Hematopoietic multipotent progenitor cell treated with erythropoietin and hydrocortisone succinate and interleukin-3 and kit ligand, for 15 days (in vitro differentiated cells): ENCODE measurements at regions not wholly inside any gene's neighbourhood (a gene's known extent, or its start where the extent isn't known, plus 50 kb on each side); places are given as distances from the start of the nearest gene placed in this dataset.

Experiments
- DNase-seq: peaks from one replicate; pipeline ENCODE4 v3.0.0-alpha.2; 2015; ENCODE audit warnings: low spot score

DNA sequence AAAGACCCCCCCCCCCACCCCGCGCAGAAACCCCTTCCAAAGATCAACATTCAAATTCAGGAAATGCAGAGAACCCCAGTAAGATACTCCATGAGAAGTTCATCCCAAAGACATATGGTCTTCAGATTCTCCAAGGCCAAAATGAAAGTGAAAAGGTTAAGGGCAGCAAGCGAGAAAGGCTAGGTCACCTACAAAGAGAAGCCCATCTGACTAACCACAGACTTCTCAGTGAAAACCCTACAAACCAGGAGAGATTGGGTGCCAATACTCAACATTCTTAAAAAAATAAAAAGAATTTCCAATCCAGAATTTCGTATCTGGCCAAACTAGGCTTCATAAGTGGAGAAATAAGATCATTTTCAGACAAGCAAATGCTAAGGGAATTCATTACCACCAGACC lies 175.2 kb downstream of the RND3 start:
- no peak for DNase-seq

DNA sequence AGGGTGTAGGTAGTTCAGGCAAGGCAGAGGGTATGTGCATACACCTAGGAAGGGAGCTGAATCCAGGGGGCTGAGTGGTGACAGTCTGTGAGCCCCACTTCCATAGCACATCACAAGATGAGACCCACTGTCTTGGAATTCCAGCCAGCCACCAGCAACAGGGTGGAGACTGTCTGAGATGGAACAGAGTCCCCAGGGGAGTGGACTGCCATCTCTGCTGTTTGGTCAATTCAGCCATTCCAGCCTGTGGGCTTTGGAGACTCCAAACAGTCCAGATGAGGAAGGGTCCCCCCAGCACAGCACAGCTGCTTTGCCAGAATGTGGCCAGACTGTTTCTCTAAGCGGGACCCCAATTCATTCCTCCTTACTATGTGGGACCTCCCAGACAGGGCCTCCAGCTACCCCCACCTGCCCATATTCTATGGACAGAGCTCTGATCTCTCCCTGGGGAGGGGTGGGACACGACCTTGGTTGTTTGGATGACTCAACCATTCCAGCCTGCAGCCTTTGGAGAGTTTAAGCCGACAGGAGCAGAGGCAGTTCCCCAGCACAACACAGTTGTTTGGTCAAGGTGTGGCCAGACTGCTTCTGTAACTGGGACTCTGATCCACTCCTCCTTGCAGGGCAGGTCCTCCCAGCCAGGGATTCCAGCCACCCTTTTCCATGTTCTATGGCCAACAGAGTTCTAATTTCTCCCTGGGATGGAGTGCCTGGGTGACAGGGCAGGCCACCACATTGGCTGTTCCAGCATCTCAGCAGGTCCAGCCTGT lies 178.0 kb downstream of the RND3 start:
- no peak for DNase-seq

DNA sequence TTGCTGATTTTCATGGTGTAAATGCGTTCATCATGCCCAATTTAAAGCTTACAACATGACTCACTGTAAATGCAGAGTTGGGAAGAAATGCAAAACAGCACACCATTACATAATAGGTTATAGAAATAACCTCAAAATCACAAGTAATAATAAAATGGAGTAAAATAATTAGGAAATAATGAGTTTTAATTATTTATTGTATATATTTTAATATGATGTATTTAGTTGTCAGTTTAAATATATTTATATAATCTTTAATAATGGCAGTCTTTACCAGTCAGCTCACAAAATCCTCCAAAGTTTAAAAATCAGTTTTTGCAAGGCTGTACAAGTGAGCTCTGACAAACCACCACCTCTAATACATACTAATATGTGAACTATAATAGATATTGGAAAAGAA lies 180.2 kb downstream of the RND3 start:
- DNase-seq, result no peak

DNA sequence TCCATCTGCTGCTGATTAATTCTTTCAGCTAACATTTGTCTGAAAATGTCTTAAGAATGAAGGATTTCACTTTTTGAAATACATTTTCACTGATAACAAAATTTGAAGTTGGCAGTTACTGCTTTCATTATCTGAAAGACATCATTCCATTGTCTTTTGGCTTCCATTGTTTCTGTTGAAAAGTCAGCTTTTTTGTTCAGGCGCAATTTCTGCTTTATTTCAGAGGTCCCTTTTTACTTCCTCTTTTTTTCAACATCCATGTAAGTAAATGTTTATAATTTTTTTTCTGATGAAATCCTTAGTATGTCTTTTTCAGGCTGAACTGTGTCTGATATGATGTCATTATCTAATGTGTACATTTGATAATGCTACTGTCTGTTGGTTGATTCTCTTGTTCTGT lies 184.2 kb downstream of the RND3 start:
- no peak for DNase-seq

DNA sequence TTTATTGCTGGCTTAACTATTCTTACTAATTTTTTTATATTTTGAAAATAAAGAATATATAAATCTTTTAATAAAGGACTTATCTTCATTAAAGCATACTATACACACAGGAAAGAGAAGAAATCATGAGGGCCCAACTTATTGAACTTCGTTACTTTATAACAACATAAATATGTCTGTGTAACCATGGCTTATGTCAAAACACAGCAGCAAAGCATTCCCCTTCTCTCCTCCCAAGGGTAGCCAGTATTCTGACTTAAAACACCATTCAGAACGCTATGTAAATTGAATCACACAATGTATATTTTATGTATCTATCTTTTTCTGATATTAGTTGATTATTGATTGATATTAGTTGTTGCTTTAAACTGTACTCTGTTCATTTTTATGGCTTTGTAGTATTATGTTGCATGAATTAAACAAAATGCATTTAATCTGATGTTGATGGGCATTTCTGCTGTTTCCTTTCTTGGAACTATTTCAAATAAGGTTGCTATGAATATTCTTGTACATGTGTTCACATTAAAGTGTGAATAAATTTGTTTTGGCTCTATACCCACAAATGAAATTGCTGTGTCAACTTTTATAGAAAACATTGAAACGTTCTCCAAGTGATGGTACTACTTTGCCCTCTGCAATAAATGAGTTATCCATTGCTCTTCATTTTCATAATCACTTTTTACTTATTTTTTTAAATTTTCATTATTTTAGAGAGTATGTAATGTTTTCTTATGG lies 188.7 kb downstream of the RND3 start:
- DNase-seq, result no peak

DNA sequence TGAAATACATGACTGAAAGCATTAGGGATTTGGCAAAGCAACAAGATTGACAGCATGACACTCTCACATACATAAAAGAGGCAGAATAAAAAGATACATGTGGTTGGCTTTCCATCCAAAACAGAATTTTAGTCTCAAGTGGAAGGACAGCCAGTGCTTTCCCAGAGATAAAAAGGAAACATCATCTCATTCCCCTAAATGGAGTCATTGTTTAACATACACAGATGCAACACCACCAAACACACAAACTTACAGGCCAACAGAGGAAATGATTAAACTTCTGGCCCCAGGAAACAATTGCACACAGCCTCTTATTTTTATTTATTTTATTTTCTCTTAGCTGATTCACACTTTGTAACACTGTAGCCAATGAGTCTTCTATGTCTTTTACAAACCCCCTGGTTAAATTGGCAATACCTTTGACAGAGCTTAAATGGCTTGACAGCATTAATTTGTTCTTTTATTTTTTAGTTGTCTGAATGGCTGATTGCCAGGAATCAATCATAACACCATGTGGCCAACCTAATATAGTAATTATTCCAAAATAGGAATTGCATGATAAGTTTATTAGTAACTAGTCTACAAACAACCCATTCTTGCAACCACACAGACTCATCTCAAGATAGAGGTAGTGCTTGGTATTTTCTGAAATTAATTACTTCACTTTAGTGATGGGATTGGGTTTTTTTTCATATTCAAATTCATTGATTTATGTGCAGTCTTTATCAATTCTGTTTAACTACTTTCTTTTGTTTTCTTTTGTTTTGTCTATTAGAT lies 190.5 kb downstream of the RND3 start:
- DNase-seq, result no peak

DNA sequence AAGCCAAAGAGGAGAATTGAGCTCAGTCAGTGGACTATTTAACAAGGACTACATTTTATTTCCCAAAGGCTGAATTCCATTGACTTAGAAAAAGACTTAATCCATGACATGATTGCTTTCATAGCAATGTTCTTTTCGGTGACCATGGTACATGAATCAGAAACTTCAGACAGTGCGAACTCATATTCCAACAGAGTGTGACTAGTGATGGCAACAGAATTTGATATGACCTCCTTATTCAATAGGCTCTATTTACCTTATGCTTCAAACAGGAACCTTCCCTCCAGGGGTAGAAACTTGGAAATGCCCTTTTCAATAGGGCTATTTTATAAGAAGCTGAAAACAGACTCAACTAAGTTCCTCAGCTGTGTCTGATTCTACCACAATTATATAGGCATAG lies 191.9 kb downstream of the RND3 start:
- no peak for DNase-seq

DNA sequence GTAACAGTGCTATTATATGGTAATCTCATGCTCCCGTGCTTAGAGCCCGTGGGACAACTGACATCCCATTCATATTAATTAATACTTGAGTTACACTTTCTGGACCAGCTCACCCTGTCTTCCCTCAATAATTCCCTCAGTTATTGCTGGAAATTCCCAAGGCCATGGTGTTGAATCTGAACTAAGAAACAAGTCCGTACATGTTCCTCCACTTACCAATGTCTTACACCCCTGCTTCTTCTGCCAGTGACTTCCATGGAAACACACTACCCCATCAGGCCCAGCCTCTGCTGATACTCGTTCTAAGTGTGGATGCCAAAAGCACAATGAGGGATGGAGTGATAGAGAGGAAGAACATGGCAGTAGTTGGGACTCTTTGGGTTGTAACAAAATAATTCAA lies 193.7 kb downstream of the RND3 start:
- no peak for DNase-seq

DNA sequence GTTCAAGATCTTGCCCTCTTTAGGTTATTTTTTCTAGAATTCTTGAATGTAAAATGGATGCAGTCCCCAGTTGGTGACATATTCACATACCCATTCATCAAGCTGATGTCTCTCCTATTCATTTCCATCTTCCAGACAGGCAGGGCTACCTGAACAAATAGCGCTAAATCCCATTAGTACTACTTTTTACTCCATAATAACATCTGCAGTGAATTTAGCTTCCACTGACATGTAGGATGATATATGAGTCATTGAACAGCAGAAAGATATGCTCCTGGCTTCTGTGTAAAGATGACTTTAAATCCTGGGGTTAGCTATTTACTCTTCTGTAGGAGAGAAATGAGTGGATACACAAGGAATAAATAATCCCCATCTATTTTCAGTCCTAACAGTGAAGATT lies 194.7 kb downstream of the RND3 start:
- no peak for DNase-seq

DNA sequence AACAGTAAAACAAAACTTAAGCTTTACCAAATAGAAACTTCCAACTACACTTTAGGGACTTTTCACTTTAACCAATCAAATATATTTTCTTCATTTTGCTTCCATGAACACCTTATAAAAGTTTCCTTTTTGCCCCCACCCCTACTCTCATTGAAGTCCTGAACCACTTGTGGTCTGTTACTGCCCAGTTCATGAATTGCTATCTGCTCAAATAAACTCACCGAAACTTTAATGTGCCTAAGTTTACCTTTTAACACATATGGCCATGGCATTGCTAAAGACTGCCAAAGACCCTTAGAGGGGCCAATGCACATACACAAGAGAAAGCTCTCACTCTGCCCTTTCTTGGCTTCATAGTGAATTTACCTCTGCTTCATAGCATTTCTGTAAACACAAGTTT lies 195.3 kb downstream of the RND3 start:
- no peak for DNase-seq

DNA sequence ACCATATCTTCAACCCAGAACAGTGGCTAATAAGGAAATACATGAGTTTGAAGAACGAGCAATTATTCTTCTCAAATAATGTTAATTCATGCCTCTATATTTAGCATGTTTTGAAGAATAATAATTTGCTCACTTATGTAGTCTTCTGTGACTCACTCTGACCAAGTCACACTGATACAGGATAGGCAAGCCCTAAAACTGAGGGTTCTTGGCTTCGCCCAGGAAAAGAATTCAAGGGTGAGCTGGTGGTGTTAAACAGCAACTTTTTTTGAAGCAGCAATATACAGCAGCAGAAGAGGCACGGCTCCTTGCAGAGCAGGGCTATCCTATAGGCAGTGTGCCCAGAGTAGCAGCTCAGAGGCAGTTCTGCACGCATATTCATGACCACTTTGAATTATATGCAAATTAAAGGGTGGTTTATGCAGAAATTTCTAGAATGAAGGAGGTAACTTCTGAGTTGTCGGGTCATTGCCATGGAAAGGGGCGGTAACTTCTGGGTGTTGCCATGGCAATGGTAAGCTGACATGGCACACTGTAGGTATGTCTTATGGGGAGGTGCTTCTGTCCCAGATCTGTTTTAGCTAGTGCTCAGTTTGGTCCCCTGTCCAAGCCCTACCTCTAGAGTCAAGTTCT lies 200.6 kb downstream of the RND3 start:
- DNase-seq, result no peak

DNA sequence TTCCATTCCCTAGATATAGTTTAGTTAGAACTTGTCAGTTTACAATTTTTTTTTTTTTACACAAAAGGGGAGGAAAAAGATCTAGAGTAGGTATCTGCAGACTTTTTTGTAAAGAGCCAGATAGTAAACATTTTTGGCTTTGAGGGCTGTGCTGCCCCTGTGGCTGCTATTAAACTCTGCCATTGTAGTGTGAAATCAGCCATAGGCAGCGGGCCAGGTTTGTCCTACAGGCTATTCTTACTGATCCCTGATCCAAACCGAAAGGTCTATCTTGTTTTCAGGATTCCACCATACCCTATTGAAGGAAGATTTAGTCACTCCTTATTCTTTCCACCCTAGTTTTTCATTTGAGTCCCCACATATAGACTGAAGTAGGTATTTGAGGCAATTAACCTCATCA lies 203.4 kb downstream of the RND3 start:
- no peak for DNase-seq

DNA sequence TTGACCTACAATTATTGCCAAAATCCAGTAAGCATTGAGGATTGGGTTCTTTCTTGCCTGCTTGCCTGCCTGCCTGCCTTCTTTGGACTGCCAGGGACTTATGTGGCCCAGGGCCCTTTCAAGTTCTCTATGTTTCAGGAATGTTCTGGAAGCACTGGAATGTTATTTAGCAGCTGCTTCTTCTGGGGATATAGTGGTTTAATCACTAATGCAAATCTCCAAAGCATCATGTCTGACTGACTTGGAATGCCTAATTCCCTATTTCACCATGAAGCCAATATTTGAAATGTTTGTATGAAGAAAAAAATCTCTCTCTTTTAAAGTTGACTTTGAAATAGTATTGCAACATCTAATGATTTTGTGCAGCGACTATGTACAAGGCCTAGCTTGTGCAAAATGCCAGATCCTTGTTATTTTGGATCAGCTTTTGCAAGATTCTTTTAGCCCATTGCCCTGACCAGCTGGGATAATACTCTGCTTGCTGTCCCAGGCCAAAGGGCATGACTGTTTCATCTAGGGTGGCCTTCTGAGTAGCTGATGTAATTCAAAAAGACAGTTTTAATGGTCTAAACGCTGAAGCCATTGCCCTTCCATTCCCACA lies 204.6 kb downstream of the RND3 start:
- DNase-seq, result no peak

DNA sequence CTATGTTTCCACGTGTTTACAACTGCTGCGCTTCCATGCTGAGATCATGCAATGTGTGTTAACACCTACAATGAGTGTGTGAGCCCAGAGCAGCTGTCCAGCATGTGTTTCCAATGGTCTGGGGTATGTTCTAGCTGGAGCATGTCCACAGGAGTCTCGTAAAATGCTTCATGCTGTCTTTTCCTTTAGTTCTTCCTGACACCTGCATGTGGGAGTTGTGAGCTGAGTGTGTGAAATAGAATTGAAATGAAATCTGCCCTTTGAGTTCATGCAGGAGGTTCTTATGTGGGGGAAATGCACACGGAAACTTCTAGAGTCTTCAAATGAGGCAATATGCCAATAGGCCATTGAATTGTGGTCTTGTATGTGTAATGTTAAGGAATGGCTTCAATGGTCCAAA lies 205.1 kb downstream of the RND3 start:
- DNase-seq, result no peak

DNA sequence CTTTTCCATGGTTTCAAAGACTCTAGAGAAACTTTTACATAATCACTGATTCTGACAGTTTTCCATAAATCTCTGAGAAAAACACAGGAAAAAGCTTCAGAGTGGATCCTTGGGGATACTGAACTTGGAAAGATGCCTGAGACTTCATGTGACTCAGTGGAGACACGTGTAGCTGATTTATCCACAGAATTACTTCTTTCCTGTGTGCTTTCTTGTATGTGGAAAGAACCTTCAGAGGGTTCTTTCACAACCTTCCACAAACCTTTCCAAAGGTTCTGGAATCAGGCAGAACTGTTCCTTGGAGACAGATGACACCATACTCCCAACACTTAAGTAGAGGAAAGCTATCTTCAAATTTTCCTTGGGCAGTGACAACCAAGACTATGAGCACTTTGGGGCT lies 207.2 kb downstream of the RND3 start:
- no peak for DNase-seq

DNA sequence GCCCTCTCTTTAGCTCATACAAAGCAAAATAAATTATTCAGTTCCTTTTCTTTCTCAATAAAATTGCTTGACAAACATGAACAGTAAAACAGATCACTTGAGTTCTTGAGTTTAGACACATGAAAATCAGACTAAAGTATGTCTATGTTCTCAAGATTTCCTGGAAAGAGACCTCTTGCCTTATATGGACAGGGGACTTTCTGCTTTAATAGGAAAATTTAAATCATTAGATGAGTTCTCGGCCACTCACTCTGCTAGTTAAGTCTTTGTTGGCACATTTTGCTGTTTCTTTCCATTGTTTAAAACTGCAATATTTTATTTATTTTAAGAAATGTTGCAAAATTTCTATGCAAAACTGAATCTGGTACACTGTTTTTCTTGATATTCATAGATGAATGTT lies 207.8 kb downstream of the RND3 start:
- no peak for DNase-seq

DNA sequence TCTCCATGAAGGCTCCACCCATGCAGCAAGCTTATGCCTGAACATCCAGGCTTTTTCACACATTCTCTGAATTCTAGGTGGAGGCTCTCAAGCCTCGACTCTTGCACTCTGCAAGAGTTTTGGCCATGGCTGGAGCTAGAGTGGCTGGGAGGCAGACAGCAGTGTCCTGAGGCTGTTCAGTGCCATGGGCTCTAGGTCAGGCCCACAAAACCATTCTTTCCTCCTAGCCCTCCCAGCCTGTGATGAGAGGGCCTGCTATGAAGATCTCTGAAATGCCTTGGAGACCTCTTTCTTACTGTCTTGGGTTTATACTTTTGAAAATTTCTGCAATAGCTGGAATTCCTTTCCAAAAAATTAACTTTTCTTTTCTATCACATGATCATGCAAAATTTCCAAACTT lies 210.7 kb downstream of the RND3 start:
- DNase-seq, result no peak

DNA sequence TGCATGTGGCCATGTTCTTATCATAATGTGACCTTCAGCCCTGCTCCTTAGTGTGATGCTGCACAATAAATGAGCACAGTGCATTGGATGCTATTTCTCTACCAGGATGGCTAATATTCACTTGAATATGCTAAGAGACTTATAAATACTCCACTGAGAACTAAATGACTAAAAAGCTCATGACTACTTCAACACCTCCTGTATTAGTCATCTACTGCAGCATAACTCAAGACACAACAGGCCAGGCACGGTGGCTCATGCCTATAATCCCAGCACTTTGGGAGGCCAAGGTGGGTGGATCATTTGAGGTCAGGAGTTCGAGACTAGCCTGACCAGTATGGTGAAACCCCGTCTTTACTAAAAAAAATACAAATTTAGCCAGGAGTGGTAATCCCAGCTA lies 213.4 kb downstream of the RND3 start:
- no peak for DNase-seq

DNA sequence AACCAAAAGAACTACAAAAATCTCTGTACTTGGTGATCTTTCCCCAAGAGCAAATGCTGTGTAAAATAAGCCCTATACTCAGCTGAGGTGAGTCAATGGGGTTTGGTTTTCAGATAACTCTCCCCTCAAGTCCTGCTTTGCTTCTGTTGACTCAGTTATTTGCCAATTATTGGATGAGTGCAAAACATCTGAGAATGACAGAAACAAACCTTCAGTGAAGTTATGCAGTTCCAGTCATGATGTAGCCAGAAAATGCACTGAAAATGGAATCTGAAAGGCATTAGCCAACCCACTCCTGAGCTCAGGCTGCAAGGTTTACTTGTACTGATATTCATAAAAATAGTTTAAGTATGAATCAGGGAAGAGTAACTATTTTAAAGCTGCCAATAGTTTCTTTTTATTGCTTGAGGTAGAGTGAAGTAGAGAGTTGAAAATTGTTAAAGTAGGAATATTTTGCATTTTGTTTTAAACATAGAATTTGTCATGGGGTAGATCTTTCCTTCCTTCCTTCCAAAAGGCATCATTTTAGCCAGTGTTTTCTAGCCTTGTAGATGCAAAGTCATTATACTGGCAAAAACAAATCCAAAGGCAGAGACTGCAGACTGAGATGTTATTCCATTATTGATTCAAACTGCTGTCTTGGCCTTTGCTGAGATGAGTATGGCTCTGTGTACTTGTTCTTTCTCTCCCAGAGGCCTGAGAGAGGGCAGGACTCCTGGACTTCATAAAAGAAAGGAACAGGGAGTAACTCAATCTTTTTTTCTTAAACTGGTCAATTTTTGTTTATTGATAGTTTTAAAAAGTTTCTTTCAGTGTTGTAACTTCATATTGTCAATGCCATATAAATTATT lies 215.3 kb downstream of the RND3 start:
- DNase-seq, result no peak

DNA sequence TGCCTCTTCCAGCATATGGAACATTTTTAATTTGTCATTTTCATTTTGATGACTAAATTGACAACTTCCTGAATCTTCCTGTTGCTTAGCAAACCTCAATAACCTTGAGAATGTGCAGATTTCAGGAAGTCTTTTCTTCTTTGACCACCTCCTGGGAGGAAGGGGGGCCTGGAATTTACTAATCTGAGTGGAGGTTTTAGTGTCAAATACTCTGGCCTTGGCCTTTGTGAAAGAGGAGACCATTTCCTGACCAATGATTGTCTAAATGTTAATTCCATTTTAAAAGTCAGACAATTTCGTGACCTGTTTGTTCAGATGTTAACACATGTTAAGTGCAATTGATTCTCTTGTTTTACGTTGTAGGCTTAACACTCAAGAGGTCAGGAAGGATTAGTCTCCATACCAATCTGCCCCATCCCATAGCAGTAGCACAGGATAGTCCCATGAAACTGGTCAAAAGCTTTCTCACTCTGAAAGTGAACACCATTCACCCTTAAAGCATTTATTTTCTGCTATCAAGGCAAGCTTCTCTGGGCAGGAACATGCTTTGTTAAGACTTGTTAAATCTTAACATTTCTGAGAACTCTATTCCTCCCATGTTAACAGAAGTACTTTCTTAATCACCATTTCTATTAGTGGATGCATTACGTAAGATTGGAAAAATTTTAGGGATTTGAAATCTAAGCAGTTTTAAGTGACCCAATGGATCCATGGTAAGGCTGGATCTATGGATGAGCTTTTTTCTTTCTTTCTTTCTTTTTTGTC lies 219.6 kb downstream of the RND3 start:
- no peak for DNase-seq

DNA sequence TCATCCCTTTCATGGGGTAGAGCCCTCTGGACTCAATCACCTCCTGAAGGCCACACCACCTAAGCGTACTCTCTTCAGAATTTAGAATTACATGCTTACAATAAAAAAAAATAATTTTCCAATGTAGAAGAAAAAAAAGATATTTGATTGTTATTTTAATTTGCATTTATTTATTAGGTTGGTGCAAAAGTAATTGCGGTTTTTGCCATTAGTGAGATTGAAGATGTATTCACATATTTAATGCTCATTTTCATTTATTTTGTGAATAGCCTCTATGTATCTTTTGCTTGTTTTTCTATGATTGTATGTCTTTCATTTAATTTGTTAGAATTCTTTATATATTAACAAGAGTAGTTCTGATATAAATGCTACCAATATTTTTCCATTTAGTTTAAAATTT lies 220.5 kb downstream of the RND3 start:
- DNase-seq, result no peak
